K562 (cell line): ENCODE measurements at regions not wholly inside any gene's neighbourhood (a gene's known extent, or its start where the extent isn't known, plus 50 kb on each side); places are given as distances from the start of the nearest gene placed in this dataset.

Experiments
- ATAC-seq: fragments of 200-7000 bp; cut with Tn5 transposase; 3 replicates; pipeline ENCODE4 v1.9.1; 2020; ENCODE audit warnings: moderate library complexity
- BruUV-seq: library from RNA; stranded (reverse); fragments of 400-500 nt; replicated peaks from 2 replicates; lab custom pipeline; 2021; lab: Mats Ljungman, UMichigan
- CTCF ChIA-PET: fragments of 300-600 bp; formaldehyde crosslinking; extraction: SDS; loops from one replicate; lab custom pipeline; 2021; ENCODE audit warnings: low intra/inter-chr PET ratio; lab: Yijun Ruan, JAX
- POLR2A ChIA-PET: fragments of 300-600, 350-650 bp; sonication (Branson Sonifier 250); formaldehyde crosslinking; extraction: SDS; loops from one replicate; lab custom pipeline; 2021; ENCODE audit warnings: antibody characterized with exemption, inconsistent platforms; lab: Yijun Ruan, JAX
- DNase-seq, 4 experiments: peaks; one replicate each; pipeline versions ENCODE4 v3.0.0 to v3.0.0-alpha.2; 2011 to 2018; ENCODE audit warnings: low spot score in 3 of 4, mixed read lengths in 3 of 4; ENCODE audit errors: extremely low read depth in 1 of 4
- FAIRE-seq: peaks from 2 replicates; lab custom pipeline; 2011; peaks lifted over from hg19 to GRCh38; lab: Jason Lieb, UNC
- H2AFZ ChIP-seq: 2 replicates; pipeline ENCODE4 v1.6.0; 2011; ENCODE audit warnings: low read depth, low read length, control low read depth, inconsistent platforms
- H3K27ac ChIP-seq: fragments of 200-600 bp; 3 replicates; pipeline ENCODE4 v1.8.0; 2011; ENCODE audit warnings: low read depth, mild to moderate bottlenecking, control low read depth, inconsistent platforms, low read length, moderate library complexity, mixed read lengths; ENCODE audit errors: extremely low read depth
- H3K27me3 ChIP-seq, 2 experiments: fragments of 300-600 bp in 1 of 2; 2 replicates in 1 of 2; 3 replicates in 1 of 2; pipeline versions ENCODE4 v1.6.0 to v1.8.0; 2011; ENCODE audit warnings: inconsistent platforms in 2 of 2, low read length in 2 of 2, mild to moderate bottlenecking in 1 of 2, mixed read lengths in 1 of 2, moderate library complexity in 1 of 2; ENCODE audit not compliant: control insufficient read depth in 2 of 2, insufficient read depth in 2 of 2
- H3K36me3 ChIP-seq: fragments of 300-600 bp; 3 replicates; pipeline ENCODE4 v1.8.0; 2011; ENCODE audit warnings: mild to moderate bottlenecking, low read length, inconsistent platforms; ENCODE audit not compliant: control insufficient read depth, insufficient read depth
- H3K4me1 ChIP-seq, 2 experiments: fragments of 200-600 bp in 1 of 2; replicated peaks in 1 of 2; 2 replicates in 1 of 2; 3 replicates in 1 of 2; pipeline versions ENCODE4 v1.5.1 to v1.8.0; 2011; ENCODE audit warnings: inconsistent platforms in 2 of 2, low read length in 2 of 2, mild to moderate bottlenecking in 1 of 2, mixed read lengths in 1 of 2, moderate library complexity in 1 of 2; ENCODE audit not compliant: control insufficient read depth in 2 of 2, insufficient read depth in 2 of 2
- H3K4me2 ChIP-seq: 2 replicates; pipeline ENCODE4 v1.6.1; 2011; ENCODE audit warnings: low read length, control low read depth, inconsistent platforms, mixed read lengths; ENCODE audit not compliant: insufficient read depth
- H3K4me3 ChIP-seq: fragments of 200-600 bp; sonication (generic), shearing (Covaris generic); 2 replicates; pipeline ENCODE4 v1.5.1; 2016; ENCODE audit warnings: control low read depth, inconsistent platforms
- H3K79me2 ChIP-seq: fragments of 200-600 bp; 3 replicates; pipeline ENCODE4 v1.8.0; 2011; ENCODE audit warnings: low read length, inconsistent platforms; ENCODE audit not compliant: control insufficient read depth, insufficient read depth
- H3K9ac ChIP-seq, 2 experiments: 2 replicates each; pipeline versions ENCODE4 v1.6.0 to v1.6.1; 2011; ENCODE audit warnings: low read depth in 2 of 2, low read length in 2 of 2, control low read depth in 1 of 2, inconsistent platforms in 1 of 2, mild to moderate bottlenecking in 1 of 2, mixed read lengths in 1 of 2; ENCODE audit not compliant: insufficient read depth in 1 of 2
- H3K9me1 ChIP-seq: one replicate; pipeline ENCODE4 v1.6.0; 2011; ENCODE audit warnings: inconsistent platforms, mild to moderate bottlenecking, low read length, moderate library complexity; ENCODE audit not compliant: control insufficient read depth, insufficient read depth
- H3K9me3 ChIP-seq: replicated peaks from 2 replicates; pipeline ENCODE4 v1.5.1; 2011; ENCODE audit warnings: low read depth, low read length, inconsistent platforms; ENCODE audit not compliant: control insufficient read depth, insufficient read depth
- H4K20me1 ChIP-seq: replicated peaks from 2 replicates; pipeline ENCODE4 v1.6.1; 2011; ENCODE audit warnings: low read length, inconsistent platforms, mixed read lengths; ENCODE audit not compliant: control insufficient read depth, insufficient read depth
- MAFF ChIP-seq: IDR thresholded peaks from 2 replicates; pipeline ENCODE4 v1.6.1; 2012; ENCODE audit warnings: low read length, improper control_type of control experiment
- MCM7 ChIP-seq, 2 experiments: fragments of 450-650 bp; IDR thresholded peaks; 2 replicates each; pipeline ENCODE4 v1.6.1; 2016 to 2018
- NFIX ChIP-seq: fragments of 250-450 bp; sonication (Bioruptor Pico); IDR thresholded peaks from 2 replicates; pipeline ENCODE4 v1.4.0; 2020; ENCODE audit warnings: low read depth, mild to moderate bottlenecking, moderate library complexity
- PHB ChIP-seq: fragments of 250-450 bp; sonication (Bioruptor Pico); IDR thresholded peaks from 2 replicates; pipeline ENCODE4 v1.5.0; 2021
- SRSF7 ChIP-seq: fragments of 200-400 bp; formaldehyde crosslinking; optimal IDR thresholded peaks from 2 replicates; pipeline ENCODE3; 2017; ENCODE audit warnings: mild to moderate bottlenecking, low read depth, low read length
- TAL1 ChIP-seq: fragments of 450-650 bp; IDR thresholded peaks from 2 replicates; pipeline ENCODE4 v1.6.1; 2016; ENCODE audit warnings: mild to moderate bottlenecking
- TCF7L2 ChIP-seq: fragments of 150-350 bp; IDR thresholded peaks from 2 replicates; pipeline ENCODE4 v1.6.1; 2016; ENCODE audit warnings: low read depth, mild to moderate bottlenecking, low read length, moderate library complexity
- YBX1 ChIP-seq: fragments of 450-650 bp; IDR thresholded peaks from 2 replicates; pipeline ENCODE4 v1.7.1; 2016; ENCODE audit warnings: mild to moderate bottlenecking
- ZNF143 ChIP-seq: sonication (generic); formaldehyde crosslinking; IDR thresholded peaks from 2 replicates; pipeline ENCODE4 v1.9.0; 2022; ENCODE audit warnings: mild to moderate bottlenecking, missing genetic modification reagents
- ZNF175 ChIP-seq: fragments of 200-800 bp; sonication (Bioruptor generic); IDR thresholded peaks from 2 replicates; pipeline ENCODE4 v1.6.1; 2016; ENCODE audit warnings: low read depth, mild to moderate bottlenecking, missing genetic modification characterization, missing compliant biosample characterization
- WGBS: fragments of 100-300 bp; shearing (Covaris generic); methylation state at CpG from one replicate; pipeline ENCODE4 v1.1.6; 2016; ENCODE audit warnings: low coverage, mixed read lengths; ENCODE audit not compliant: insufficient coverage; ENCODE audit errors: missing lambda C conversion rate; 5-methylcytosine and 5-hydroxymethylcytosine counted together
- in situ Hi-C: fragments of 300-500 bp; cut with MboI; formaldehyde crosslinking; loops from 4 replicates; pipeline ENCODE4 v1.15.0; 2018; ENCODE audit warnings: inconsistent platforms, mixed read lengths
- intact Hi-C: fragments of 100-400 bp; cut with micrococcal nuclease; formaldehyde crosslinking; loops from 2 replicates; pipeline ENCODE4 v1.14.2; 2022
- TF ChIP-seq, protein P1 (sequence below): fragments of 250-450 bp; sonication (Bioruptor Pico); IDR thresholded peaks from 2 replicates; pipeline ENCODE4 v1.5.0; 2022; ENCODE audit warnings: mild to moderate bottlenecking
- TF ChIP-seq, protein P2 (sequence below): fragments of 450-650 bp; formaldehyde crosslinking; IDR thresholded peaks from 2 replicates; pipeline ENCODE4 v1.4.0; 2020; ENCODE audit warnings: mild to moderate bottlenecking, moderate library complexity
- TF ChIP-seq, protein P3 (sequence below): sonication (generic); formaldehyde crosslinking; IDR thresholded peaks from 2 replicates; pipeline ENCODE4 v1.8.1; 2023; ENCODE audit warnings: missing genetic modification reagents, mild to moderate bottlenecking, borderline replicate concordance
- TF ChIP-seq, protein P4 (sequence below): sonication (generic); formaldehyde crosslinking; IDR thresholded peaks from 2 replicates; pipeline ENCODE4 v1.8.1; 2022; ENCODE audit warnings: missing genetic modification reagents

DNA sequence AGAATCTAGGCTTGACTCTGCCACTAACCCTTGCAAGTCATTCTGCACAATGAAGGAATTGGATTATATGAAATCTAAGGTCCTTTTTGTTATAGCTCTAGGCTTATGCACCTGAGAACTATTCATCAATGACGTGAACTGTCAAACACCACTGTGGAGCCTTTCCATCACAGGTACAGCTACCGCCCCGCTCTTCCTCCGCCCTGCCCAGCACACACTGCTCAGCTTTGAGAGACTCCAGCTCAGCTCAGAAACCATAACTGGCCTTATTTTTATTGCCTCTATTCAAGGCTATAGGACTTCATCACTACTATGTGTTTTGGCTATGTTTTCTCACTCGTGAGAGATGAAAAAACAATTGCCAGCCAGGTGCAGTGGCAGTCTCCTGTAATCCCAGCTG is 88.2 kb upstream of the RPL34 start (continued):
- TF ChIP-seq, protein P1, sequence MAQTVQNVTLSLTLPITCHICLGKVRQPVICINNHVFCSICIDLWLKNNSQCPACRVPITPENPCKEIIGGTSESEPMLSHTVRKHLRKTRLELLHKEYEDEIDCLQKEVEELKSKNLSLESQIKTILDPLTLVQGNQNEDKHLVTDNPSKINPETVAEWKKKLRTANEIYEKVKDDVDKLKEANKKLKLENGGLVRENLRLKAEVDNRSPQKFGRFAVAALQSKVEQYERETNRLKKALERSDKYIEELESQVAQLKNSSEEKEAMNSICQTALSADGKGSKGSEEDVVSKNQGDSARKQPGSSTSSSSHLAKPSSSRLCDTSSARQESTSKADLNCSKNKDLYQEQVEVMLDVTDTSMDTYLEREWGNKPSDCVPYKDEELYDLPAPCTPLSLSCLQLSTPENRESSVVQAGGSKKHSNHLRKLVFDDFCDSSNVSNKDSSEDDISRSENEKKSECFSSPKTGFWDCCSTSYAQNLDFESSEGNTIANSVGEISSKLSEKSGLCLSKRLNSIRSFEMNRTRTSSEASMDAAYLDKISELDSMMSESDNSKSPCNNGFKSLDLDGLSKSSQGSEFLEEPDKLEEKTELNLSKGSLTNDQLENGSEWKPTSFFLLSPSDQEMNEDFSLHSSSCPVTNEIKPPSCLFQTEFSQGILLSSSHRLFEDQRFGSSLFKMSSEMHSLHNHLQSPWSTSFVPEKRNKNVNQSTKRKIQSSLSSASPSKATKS (CRISPR knock-in tag) = no peak
- no peak for TF ChIP-seq PHB (CRISPR knock-in tag)

DNA sequence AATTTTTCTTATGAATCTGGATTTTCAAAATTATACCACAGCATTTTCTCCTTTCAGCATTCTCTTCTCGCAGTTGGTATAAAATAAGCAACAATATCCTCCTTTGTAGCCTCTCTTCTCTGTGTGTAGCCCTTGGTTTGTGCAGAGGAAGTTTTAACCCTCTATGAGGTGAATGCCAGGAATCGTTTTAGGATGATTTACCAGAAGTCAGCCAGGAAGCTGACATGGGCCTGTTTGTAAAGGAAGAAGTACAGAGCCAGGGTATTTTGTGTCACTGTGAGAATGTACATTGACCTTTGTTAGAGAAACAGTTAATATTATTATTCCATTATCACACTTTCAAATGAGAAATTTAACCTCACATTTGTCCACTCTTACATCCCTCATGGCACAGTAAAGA is 88.9 kb upstream of the RPL34 start:
- DNase-seq = no peak
- ChIA-PET POLR2A (no interaction called here), CTCF (no interaction called here)
- no peak overlapping the region for H3K9ac ChIP-seq
- no TSS peak for BruUV-seq
- H3K27ac ChIP-seq = no peak overlapping the region
- no peaks in the 10 kb centered on the region for H3K4me1 ChIP-seq
- H3K4me3 ChIP-seq = no peak overlapping the region
- WGBS = 9% methylated on average over 2 of the region's 2 CpGs
- intact Hi-C loops (no loop called here), in situ Hi-C loops (no loop called here)
- no peaks in the 10 kb centered on the region for H3K36me3 ChIP-seq
- H3K9me3 ChIP-seq = no peaks in the 10 kb centered on the region
- no peaks in the 10 kb centered on the region for H3K9me1 ChIP-seq
- peaks cover 2 to 9% of the 10 kb centered on the region in 2 experiments; a peak in 3 of 5 replicates for H3K27me3 ChIP-seq
- H4K20me1 ChIP-seq = no peaks in the 10 kb centered on the region; the same call in 1 of the 2 replicates
- H2AFZ ChIP-seq = no peak overlapping the region
- H3K79me2 ChIP-seq = no peaks in the 10 kb centered on the region
- H3K4me2 ChIP-seq = no peak overlapping the region
- no peak for FAIRE-seq
- no peak for ATAC-seq
- TF ChIP-seq, protein P2, sequence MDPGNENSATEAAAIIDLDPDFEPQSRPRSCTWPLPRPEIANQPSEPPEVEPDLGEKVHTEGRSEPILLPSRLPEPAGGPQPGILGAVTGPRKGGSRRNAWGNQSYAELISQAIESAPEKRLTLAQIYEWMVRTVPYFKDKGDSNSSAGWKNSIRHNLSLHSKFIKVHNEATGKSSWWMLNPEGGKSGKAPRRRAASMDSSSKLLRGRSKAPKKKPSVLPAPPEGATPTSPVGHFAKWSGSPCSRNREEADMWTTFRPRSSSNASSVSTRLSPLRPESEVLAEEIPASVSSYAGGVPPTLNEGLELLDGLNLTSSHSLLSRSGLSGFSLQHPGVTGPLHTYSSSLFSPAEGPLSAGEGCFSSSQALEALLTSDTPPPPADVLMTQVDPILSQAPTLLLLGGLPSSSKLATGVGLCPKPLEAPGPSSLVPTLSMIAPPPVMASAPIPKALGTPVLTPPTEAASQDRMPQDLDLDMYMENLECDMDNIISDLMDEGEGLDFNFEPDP (CRISPR knock-in tag) = no peak
- TF ChIP-seq MCM7 (IDR thresholded peaks at IDR 0.05) (no peak), ZNF143 (no peak), MAFF (no peak), YBX1 (no peak), NFIX (CRISPR knock-in tag) (no peak), SRSF7 (no peak), TCF7L2 (no peak), ZNF175 (CRISPR knock-in tag) (no peak), TAL1 (no peak)
- TF ChIP-seq, protein P3, sequence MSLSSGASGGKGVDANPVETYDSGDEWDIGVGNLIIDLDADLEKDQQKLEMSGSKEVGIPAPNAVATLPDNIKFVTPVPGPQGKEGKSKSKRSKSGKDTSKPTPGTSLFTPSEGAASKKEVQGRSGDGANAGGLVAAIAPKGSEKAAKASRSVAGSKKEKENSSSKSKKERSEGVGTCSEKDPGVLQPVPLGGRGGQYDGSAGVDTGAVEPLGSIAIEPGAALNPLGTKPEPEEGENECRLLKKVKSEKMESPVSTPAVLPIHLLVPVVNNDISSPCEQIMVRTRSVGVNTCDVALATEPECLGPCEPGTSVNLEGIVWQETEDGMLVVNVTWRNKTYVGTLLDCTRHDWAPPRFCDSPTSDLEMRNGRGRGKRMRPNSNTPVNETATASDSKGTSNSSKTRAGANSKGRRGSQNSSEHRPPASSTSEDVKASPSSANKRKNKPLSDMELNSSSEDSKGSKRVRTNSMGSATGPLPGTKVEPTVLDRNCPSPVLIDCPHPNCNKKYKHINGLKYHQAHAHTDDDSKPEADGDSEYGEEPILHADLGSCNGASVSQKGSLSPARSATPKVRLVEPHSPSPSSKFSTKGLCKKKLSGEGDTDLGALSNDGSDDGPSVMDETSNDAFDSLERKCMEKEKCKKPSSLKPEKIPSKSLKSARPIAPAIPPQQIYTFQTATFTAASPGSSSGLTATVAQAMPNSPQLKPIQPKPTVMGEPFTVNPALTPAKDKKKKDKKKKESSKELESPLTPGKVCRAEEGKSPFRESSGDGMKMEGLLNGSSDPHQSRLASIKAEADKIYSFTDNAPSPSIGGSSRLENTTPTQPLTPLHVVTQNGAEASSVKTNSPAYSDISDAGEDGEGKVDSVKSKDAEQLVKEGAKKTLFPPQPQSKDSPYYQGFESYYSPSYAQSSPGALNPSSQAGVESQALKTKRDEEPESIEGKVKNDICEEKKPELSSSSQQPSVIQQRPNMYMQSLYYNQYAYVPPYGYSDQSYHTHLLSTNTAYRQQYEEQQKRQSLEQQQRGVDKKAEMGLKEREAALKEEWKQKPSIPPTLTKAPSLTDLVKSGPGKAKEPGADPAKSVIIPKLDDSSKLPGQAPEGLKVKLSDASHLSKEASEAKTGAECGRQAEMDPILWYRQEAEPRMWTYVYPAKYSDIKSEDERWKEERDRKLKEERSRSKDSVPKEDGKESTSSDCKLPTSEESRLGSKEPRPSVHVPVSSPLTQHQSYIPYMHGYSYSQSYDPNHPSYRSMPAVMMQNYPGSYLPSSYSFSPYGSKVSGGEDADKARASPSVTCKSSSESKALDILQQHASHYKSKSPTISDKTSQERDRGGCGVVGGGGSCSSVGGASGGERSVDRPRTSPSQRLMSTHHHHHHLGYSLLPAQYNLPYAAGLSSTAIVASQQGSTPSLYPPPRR = no peak
- TF ChIP-seq, protein P4, sequence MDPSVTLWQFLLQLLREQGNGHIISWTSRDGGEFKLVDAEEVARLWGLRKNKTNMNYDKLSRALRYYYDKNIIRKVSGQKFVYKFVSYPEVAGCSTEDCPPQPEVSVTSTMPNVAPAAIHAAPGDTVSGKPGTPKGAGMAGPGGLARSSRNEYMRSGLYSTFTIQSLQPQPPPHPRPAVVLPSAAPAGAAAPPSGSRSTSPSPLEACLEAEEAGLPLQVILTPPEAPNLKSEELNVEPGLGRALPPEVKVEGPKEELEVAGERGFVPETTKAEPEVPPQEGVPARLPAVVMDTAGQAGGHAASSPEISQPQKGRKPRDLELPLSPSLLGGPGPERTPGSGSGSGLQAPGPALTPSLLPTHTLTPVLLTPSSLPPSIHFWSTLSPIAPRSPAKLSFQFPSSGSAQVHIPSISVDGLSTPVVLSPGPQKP (CRISPR knock-in tag) = no peak
